Osteoblast (primary cell): ENCODE measurements at regions not wholly inside any gene's neighbourhood (a gene's known extent, or its start where the extent isn't known, plus 50 kb on each side); places are given as distances from the start of the nearest gene placed in this dataset.

ENCODE experiments used
- DNase-seq: peaks from one replicate; pipeline ENCODE4 v3.0.0; 2011; ENCODE audit warnings: low spot score, mixed read lengths; ENCODE audit not compliant: insufficient read length; ENCODE audit errors: missing footprints
- H2AFZ ChIP-seq: 2 replicates; pipeline ENCODE4 v1.6.0; 2011; ENCODE audit warnings: mild to moderate bottlenecking, low read length
- H3K27ac ChIP-seq: 2 replicates; pipeline ENCODE4 v1.5.1; 2011; ENCODE audit warnings: mild to moderate bottlenecking, low read depth, low read length, moderate library complexity
- H3K27me3 ChIP-seq: 2 replicates; pipeline ENCODE4 v1.6.0; 2012; ENCODE audit warnings: mild to moderate bottlenecking, control low read depth, inconsistent platforms, low read length, moderate library complexity; ENCODE audit not compliant: insufficient read depth
- H3K36me3 ChIP-seq: 2 replicates; pipeline ENCODE4 v1.5.1; 2011; ENCODE audit warnings: mild to moderate bottlenecking, low read length, control low read depth, moderate library complexity; ENCODE audit not compliant: insufficient read depth
- H3K4me1 ChIP-seq: 2 replicates; pipeline ENCODE4 v1.5.1; 2011; ENCODE audit warnings: mild to moderate bottlenecking, low read length, control low read depth, moderate library complexity; ENCODE audit not compliant: insufficient read depth
- H3K4me2 ChIP-seq: 2 replicates; pipeline ENCODE4 v1.6.0; 2011; ENCODE audit warnings: mild to moderate bottlenecking, low read length; ENCODE audit not compliant: insufficient read depth
- H3K4me3 ChIP-seq: fragments of 200-600 bp; sonication (generic); 3 replicates; pipeline ENCODE4 v1.5.1; 2012; ENCODE audit warnings: mild to moderate bottlenecking, low read length, inconsistent platforms; ENCODE audit not compliant: insufficient read depth
- H3K79me2 ChIP-seq: 2 replicates; pipeline ENCODE4 v1.6.0; 2012; ENCODE audit warnings: mild to moderate bottlenecking, low read length, control low read depth, inconsistent platforms; ENCODE audit not compliant: insufficient read depth
- H3K9me3 ChIP-seq: 2 replicates; pipeline ENCODE4 v1.5.1; 2011; ENCODE audit warnings: low read depth, low read length, control low read depth
- H4K20me1 ChIP-seq: 2 replicates; pipeline ENCODE4 v1.6.0; 2012; ENCODE audit warnings: mild to moderate bottlenecking, low read length, control low read depth; ENCODE audit not compliant: insufficient read depth
- TF ChIP-seq, protein P1 (sequence below): IDR thresholded peaks from 2 replicates; pipeline ENCODE4 v1.5.1; 2011; ENCODE audit warnings: mild to moderate bottlenecking, low read depth, low read length, moderate library complexity; ENCODE audit errors: extremely low read depth

- no peaks in the 10 kb centered on the region for H3K27me3 ChIP-seq
Observed at GRCh38 chr5:2249442-2249841, 366.7 kb upstream of the IRX4 start.

GRCh38 chr5:2249026-2249425, 366.3 kb upstream of the IRX4 start:
- no peak for DNase-seq

More at GRCh38 chr5:2249442-2249841, 366.7 kb upstream of the IRX4 start:
- Histone ChIP-seq H2AFZ (no peak overlapping the region), H3K27ac (no peak overlapping the region), H3K79me2 (no peaks in the 10 kb centered on the region), H3K4me2 (no peak overlapping the region), H4K20me1 (no peaks in the 10 kb centered on the region), H3K4me3 (no peak overlapping the region), H3K36me3 (no peaks in the 10 kb centered on the region), H3K9me3 (no peaks in the 10 kb centered on the region), H3K4me1 (no peaks in the 10 kb centered on the region)
- no peak for DNase-seq
- TF ChIP-seq, protein P1, sequence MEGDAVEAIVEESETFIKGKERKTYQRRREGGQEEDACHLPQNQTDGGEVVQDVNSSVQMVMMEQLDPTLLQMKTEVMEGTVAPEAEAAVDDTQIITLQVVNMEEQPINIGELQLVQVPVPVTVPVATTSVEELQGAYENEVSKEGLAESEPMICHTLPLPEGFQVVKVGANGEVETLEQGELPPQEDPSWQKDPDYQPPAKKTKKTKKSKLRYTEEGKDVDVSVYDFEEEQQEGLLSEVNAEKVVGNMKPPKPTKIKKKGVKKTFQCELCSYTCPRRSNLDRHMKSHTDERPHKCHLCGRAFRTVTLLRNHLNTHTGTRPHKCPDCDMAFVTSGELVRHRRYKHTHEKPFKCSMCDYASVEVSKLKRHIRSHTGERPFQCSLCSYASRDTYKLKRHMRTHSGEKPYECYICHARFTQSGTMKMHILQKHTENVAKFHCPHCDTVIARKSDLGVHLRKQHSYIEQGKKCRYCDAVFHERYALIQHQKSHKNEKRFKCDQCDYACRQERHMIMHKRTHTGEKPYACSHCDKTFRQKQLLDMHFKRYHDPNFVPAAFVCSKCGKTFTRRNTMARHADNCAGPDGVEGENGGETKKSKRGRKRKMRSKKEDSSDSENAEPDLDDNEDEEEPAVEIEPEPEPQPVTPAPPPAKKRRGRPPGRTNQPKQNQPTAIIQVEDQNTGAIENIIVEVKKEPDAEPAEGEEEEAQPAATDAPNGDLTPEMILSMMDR: no peak

DNA sequence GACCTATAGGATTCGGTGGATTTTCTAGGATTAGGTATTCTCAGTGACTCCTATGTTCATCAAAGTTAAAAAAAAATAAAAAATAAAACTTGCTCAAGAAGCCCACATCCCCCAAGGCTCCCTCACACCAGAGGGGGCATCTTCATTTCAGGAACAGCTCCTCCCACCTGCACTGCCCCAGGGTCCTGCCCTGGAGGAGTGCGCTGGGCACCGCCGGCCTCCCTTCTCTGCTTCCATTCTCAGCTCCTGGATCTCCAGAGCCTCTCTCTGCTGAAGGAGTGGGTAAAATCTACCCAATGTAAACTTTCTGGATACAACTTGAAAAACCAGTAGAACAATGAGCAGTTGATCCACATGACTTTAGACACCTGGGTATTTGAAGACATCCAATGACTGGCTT, 359.8 kb upstream of the IRX4 start:
- Histone ChIP-seq H3K4me1 (no peaks in the 10 kb centered on the region), H3K27ac (no peak overlapping the region), H3K79me2 (no peaks in the 10 kb centered on the region), H4K20me1 (no peaks in the 10 kb centered on the region), H3K4me3 (no peak overlapping the region), H3K27me3 (no peaks in the 10 kb centered on the region), H2AFZ (no peak overlapping the region), H3K9me3 (no peaks in the 10 kb centered on the region), H3K36me3 (no peaks in the 10 kb centered on the region), H3K4me2 (no peak overlapping the region)
- TF ChIP-seq, protein P1: no peak
- no peak for DNase-seq

More at GRCh38 chr5:2249026-2249425, 366.3 kb upstream of the IRX4 start:
- Histone ChIP-seq H3K27me3 (no peaks in the 10 kb centered on the region), H3K4me3 (no peak overlapping the region), H3K27ac (no peak overlapping the region), H3K4me1 (no peaks in the 10 kb centered on the region), H3K79me2 (no peaks in the 10 kb centered on the region), H3K36me3 (no peaks in the 10 kb centered on the region), H2AFZ (no peak overlapping the region), H3K4me2 (no peak overlapping the region), H4K20me1 (no peaks in the 10 kb centered on the region), H3K9me3 (no peaks in the 10 kb centered on the region)
- TF ChIP-seq, protein P1: no peak

GRCh38 chr5:2241842-2242241, 359.1 kb upstream of the IRX4 start:
- Histone ChIP-seq H3K27me3 (no peaks in the 10 kb centered on the region), H3K36me3 (no peaks in the 10 kb centered on the region), H3K9me3 (no peaks in the 10 kb centered on the region), H3K4me2 (no peak overlapping the region), H4K20me1 (no peaks in the 10 kb centered on the region), H3K79me2 (no peaks in the 10 kb centered on the region), H2AFZ (no peak overlapping the region), H3K27ac (no peak overlapping the region), H3K4me1 (no peaks in the 10 kb centered on the region), H3K4me3 (no peak overlapping the region)
- no peak for DNase-seq
- TF ChIP-seq, protein P1: no peak
